GM12878 (cell line): ENCODE measurements at regions not wholly inside any gene's neighbourhood (a gene's known extent, or its start where the extent isn't known, plus 50 kb on each side); places are given as distances from the start of the nearest gene placed in this dataset.

Source experiments
- ATAC-seq: fragments of 200-7000 bp; cut with Tn5 transposase; 3 replicates; pipeline ENCODE4 v1.9.1; 2020; ENCODE audit warnings: mild to moderate bottlenecking, moderate library complexity
- BruUV-seq: library from RNA; stranded (reverse); fragments of 400-500 nt; replicated peaks from 2 replicates; lab custom pipeline; 2021; lab: Mats Ljungman, UMichigan
- CTCF ChIA-PET: fragments of 300-600 bp; sonication (Branson Sonifier 250); formaldehyde crosslinking; extraction: SDS; loops from one replicate; lab custom pipeline; 2021; ENCODE audit warnings: inconsistent platforms; lab: Yijun Ruan, JAX
- POLR2A ChIA-PET: fragments of 350-600 bp; formaldehyde crosslinking; extraction: SDS; loops from one replicate; lab custom pipeline; 2021; ENCODE audit warnings: inconsistent platforms; lab: Charles Lee
- RAD21 ChIA-PET: fragments of 300-600 bp; sonication (Branson Sonifier 250); formaldehyde crosslinking; loops from one replicate; lab custom pipeline; 2023; ENCODE audit warnings: antibody characterized with exemption; ENCODE audit not compliant: unreplicated experiment; lab: Charles Lee
- SMC1A ChIA-PET: fragments of 300-600 bp; sonication (Branson Sonifier 250); formaldehyde crosslinking; loops from one replicate; lab custom pipeline; 2023; ENCODE audit not compliant: unreplicated experiment, uncharacterized antibody; lab: Charles Lee
- DNase-seq: peaks from one replicate; pipeline ENCODE4 v3.0.0-alpha.2; 2011; ENCODE audit warnings: low read depth, low spot score
- FAIRE-seq: peaks from 3 replicates; lab custom pipeline; 2011; peaks lifted over from hg19 to GRCh38; lab: Jason Lieb, UNC
- H2AFZ ChIP-seq: 2 replicates; pipeline ENCODE4 v1.6.0; 2011; ENCODE audit warnings: low read depth, low read length, control low read depth; ENCODE audit not compliant: control insufficient read depth
- H3K27ac ChIP-seq: 2 replicates; pipeline ENCODE4 v1.5.1; 2011; ENCODE audit warnings: control low read depth; ENCODE audit not compliant: control insufficient read depth, insufficient read depth
- H3K27me3 ChIP-seq, 2 experiments: replicated peaks in 1 of 2; 2 replicates each; pipeline versions ENCODE4 v1.6.0 to v1.6.1; 2011; ENCODE audit warnings: low read length in 1 of 2; ENCODE audit not compliant: control insufficient read depth in 2 of 2, insufficient read depth in 2 of 2
- H3K36me3 ChIP-seq, 2 experiments: 2 replicates each; pipeline ENCODE4 v1.5.1; 2011; ENCODE audit warnings: low read length in 1 of 2; ENCODE audit not compliant: control insufficient read depth in 2 of 2, insufficient read depth in 2 of 2
- H3K4me1 ChIP-seq: 2 replicates; pipeline ENCODE4 v1.6.1; 2011; ENCODE audit warnings: mild to moderate bottlenecking, low read length, moderate library complexity, mixed read lengths; ENCODE audit not compliant: control insufficient read depth, insufficient read depth
- H3K4me2 ChIP-seq: 2 replicates; pipeline ENCODE4 v1.6.0; 2011; ENCODE audit warnings: control low read depth; ENCODE audit not compliant: control insufficient read depth, insufficient read depth
- H3K4me3 ChIP-seq: fragments of 200-600 bp; sonication (generic); 2 replicates; pipeline ENCODE4 v1.5.1; 2016
- H3K79me2 ChIP-seq: 2 replicates; pipeline ENCODE4 v1.6.0; 2011; ENCODE audit warnings: low read length; ENCODE audit not compliant: control insufficient read depth, insufficient read depth
- H3K9ac ChIP-seq: 2 replicates; pipeline ENCODE4 v1.8.0; 2011; ENCODE audit warnings: low read length, control low read depth, mixed read lengths; ENCODE audit not compliant: control insufficient read depth, insufficient read depth
- H3K9me3 ChIP-seq: replicated peaks from 3 replicates; pipeline ENCODE4 v1.5.1; 2011; ENCODE audit warnings: mild to moderate bottlenecking, low read length; ENCODE audit not compliant: control insufficient read depth, insufficient read depth
- H4K20me1 ChIP-seq: 2 replicates; pipeline ENCODE4 v1.6.0; 2011; ENCODE audit not compliant: control insufficient read depth, insufficient read depth
- CREM ChIP-seq: IDR thresholded peaks from 2 replicates; pipeline ENCODE4 v1.6.1; 2014; ENCODE audit warnings: antibody characterized with exemption, low read depth
- E2F8 ChIP-seq: fragments of 450-650 bp; IDR thresholded peaks from 2 replicates; pipeline ENCODE4 v1.6.1; 2018; ENCODE audit warnings: mild to moderate bottlenecking, low read depth, moderate library complexity; ENCODE audit not compliant: partially characterized antibody
- ELK1 ChIP-seq: IDR thresholded peaks from 2 replicates; pipeline ENCODE4 v1.6.1; 2012; ENCODE audit warnings: low read depth, low read length, improper control_type of control experiment
- EZH2 ChIP-seq: IDR thresholded peaks from 2 replicates; pipeline ENCODE4 v1.6.1; 2012; ENCODE audit warnings: low read depth, mild to moderate bottlenecking, control low read depth, inconsistent platforms, low read length, borderline replicate concordance; ENCODE audit not compliant: control insufficient read depth
- HCFC1 ChIP-seq: fragments of 150-350 bp; IDR thresholded peaks from 2 replicates; pipeline ENCODE4 v1.6.1; 2014; ENCODE audit warnings: low read length
- IRF3 ChIP-seq: fragments of 450-650 bp; IDR thresholded peaks from 2 replicates; pipeline ENCODE4 v1.6.1; 2014; ENCODE audit warnings: mild to moderate bottlenecking
- MTA3 ChIP-seq: IDR thresholded peaks from 2 replicates; pipeline ENCODE4 v1.6.1; 2012; ENCODE audit warnings: low read length, inconsistent platforms, borderline replicate concordance
- PAX5 ChIP-seq: IDR thresholded peaks from 2 replicates; pipeline ENCODE4 v1.6.1; 2011; ENCODE audit warnings: low read depth, low read length, borderline replicate concordance
- POLR2AphosphoS5 ChIP-seq: IDR thresholded peaks from 2 replicates; pipeline ENCODE4 v1.6.1; 2011; ENCODE audit warnings: mild to moderate bottlenecking, low read length, inconsistent platforms
- RAD21 ChIP-seq: IDR thresholded peaks from 2 replicates; pipeline ENCODE4 v1.6.1; 2011; ENCODE audit warnings: mild to moderate bottlenecking, low read depth, low read length, moderate library complexity; ENCODE audit not compliant: insufficient read depth
- RBBP5 ChIP-seq: fragments of 200-600 bp; sonication (generic); conservative IDR thresholded peaks from 2 replicates; pipeline ENCODE4 v1.6.1; 2016
- RCOR1 ChIP-seq: conservative IDR thresholded peaks from 2 replicates; pipeline ENCODE4 v1.6.1; 2012; ENCODE audit warnings: low read depth, low read length, improper control_type of control experiment
- SIN3A ChIP-seq: IDR thresholded peaks from 2 replicates; pipeline ENCODE4 v1.6.1; 2012; ENCODE audit warnings: low read depth, low read length, improper control_type of control experiment
- WGBS: methylation state at CpG from one replicate; pipeline ENCODE4 v1.1.6; 2016; ENCODE audit warnings: low lambda C conversion rate; ENCODE audit not compliant: insufficient replicate concordance, insufficient coverage; ENCODE audit errors: missing lambda C conversion rate; 5-methylcytosine and 5-hydroxymethylcytosine counted together
- in situ Hi-C: fragments of 300-500 bp; cut with MboI; formaldehyde crosslinking; loops from 9 replicates; pipeline ENCODE4 v1.14.3; 2018; ENCODE audit warnings: mixed read lengths
- intact Hi-C: fragments of 100-400 bp; cut with micrococcal nuclease; formaldehyde crosslinking; loops from one replicate; pipeline ENCODE4 v1.14.2; 2022; ENCODE audit not compliant: unreplicated experiment
- TF ChIP-seq, protein P1 (sequence below): fragments of 450-650 bp; formaldehyde crosslinking; IDR thresholded peaks from 2 replicates; pipeline ENCODE4 v1.4.0; 2020; ENCODE audit warnings: mild to moderate bottlenecking, moderate library complexity
- TF ChIP-seq, protein P2 (sequence below): fragments of 450-650 bp; IDR thresholded peaks from 2 replicates; pipeline ENCODE4 v1.6.1; 2016; ENCODE audit warnings: mild to moderate bottlenecking

- no peak for FAIRE-seq
- ATAC-seq: no peak
- CTCF ChIA-PET: no interaction called here
- TF ChIP-seq IRF3 (no peak), RBBP5 (no peak), MTA3 (no peak), CREM (no peak), POLR2AphosphoS5 (no peak), E2F8 (no peak), SIN3A (no peak), EZH2 (no peak), ELK1 (no peak), RCOR1 (no peak), RAD21 (no peak), PAX5 (no peak), HCFC1 (no peak)
- TF ChIP-seq, protein P1, sequence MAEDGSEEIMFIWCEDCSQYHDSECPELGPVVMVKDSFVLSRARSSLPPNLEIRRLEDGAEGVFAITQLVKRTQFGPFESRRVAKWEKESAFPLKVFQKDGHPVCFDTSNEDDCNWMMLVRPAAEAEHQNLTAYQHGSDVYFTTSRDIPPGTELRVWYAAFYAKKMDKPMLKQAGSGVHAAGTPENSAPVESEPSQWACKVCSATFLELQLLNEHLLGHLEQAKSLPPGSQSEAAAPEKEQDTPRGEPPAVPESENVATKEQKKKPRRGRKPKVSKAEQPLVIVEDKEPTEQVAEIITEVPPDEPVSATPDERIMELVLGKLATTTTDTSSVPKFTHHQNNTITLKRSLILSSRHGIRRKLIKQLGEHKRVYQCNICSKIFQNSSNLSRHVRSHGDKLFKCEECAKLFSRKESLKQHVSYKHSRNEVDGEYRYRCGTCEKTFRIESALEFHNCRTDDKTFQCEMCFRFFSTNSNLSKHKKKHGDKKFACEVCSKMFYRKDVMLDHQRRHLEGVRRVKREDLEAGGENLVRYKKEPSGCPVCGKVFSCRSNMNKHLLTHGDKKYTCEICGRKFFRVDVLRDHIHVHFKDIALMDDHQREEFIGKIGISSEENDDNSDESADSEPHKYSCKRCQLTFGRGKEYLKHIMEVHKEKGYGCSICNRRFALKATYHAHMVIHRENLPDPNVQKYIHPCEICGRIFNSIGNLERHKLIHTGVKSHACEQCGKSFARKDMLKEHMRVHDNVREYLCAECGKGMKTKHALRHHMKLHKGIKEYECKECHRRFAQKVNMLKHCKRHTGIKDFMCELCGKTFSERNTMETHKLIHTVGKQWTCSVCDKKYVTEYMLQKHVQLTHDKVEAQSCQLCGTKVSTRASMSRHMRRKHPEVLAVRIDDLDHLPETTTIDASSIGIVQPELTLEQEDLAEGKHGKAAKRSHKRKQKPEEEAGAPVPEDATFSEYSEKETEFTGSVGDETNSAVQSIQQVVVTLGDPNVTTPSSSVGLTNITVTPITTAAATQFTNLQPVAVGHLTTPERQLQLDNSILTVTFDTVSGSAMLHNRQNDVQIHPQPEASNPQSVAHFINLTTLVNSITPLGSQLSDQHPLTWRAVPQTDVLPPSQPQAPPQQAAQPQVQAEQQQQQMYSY (CRISPR knock-in tag): no peak
- TF ChIP-seq, protein P2, sequence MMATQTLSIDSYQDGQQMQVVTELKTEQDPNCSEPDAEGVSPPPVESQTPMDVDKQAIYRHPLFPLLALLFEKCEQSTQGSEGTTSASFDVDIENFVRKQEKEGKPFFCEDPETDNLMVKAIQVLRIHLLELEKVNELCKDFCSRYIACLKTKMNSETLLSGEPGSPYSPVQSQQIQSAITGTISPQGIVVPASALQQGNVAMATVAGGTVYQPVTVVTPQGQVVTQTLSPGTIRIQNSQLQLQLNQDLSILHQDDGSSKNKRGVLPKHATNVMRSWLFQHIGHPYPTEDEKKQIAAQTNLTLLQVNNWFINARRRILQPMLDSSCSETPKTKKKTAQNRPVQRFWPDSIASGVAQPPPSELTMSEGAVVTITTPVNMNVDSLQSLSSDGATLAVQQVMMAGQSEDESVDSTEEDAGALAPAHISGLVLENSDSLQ: no peak
Observed at GRCh38 chr10:63896992-63897391, 375.8 kb downstream of the REEP3 start.

More at GRCh38 chr10:63896992-63897391, 375.8 kb downstream of the REEP3 start:
- Histone ChIP-seq H3K4me3 (no peak overlapping the region), H3K4me2 (no peak overlapping the region), H3K9ac (no peak overlapping the region), H3K9me3 (no peaks in the 10 kb centered on the region), H3K36me3 (no peaks in the 10 kb centered on the region), H2AFZ (no peak overlapping the region), H3K27me3 (no peaks in the 10 kb centered on the region), H3K79me2 (no peaks in the 10 kb centered on the region), H3K4me1 (no peaks in the 10 kb centered on the region), H3K27ac (no peak overlapping the region), H4K20me1 (no peaks in the 10 kb centered on the region)
- in situ Hi-C loops (no loop called here), intact Hi-C loops (loop anchor here (5.0 kb wide), 1 partner anchor 80 kb away; no protein-coding TSS in a partner anchor)
- RAD21 ChIA-PET: no interaction called here
- SMC1A ChIA-PET: no interaction called here
- 25% methylated on average over 5 of the region's 5 CpGs for whole genome bisulfite sequencing
- BruUV-seq: no TSS peak
- POLR2A ChIA-PET: no interaction called here
- DNase-seq: no peak
